HG03558 (cell line): ENCODE measurements at regions not wholly inside any gene's neighbourhood (a gene's known extent, or its start where the extent isn't known, plus 50 kb on each side); places are given as distances from the start of the nearest gene placed in this dataset.
"Not testable (repeated sequence)": the region's sequence is repeated elsewhere in the genome, so short reads cannot be mapped to it uniquely, and the experiment has no call there.

Experiments
- ATAC-seq: cut with Tn5 transposase; IDR thresholded peaks from one replicate; pipeline ENCODE4 v1.9.1; 2021; ENCODE audit warnings: moderate number of reproducible peaks; ENCODE audit not compliant: unreplicated experiment; ENCODE audit errors: extremely low read depth

DNA sequence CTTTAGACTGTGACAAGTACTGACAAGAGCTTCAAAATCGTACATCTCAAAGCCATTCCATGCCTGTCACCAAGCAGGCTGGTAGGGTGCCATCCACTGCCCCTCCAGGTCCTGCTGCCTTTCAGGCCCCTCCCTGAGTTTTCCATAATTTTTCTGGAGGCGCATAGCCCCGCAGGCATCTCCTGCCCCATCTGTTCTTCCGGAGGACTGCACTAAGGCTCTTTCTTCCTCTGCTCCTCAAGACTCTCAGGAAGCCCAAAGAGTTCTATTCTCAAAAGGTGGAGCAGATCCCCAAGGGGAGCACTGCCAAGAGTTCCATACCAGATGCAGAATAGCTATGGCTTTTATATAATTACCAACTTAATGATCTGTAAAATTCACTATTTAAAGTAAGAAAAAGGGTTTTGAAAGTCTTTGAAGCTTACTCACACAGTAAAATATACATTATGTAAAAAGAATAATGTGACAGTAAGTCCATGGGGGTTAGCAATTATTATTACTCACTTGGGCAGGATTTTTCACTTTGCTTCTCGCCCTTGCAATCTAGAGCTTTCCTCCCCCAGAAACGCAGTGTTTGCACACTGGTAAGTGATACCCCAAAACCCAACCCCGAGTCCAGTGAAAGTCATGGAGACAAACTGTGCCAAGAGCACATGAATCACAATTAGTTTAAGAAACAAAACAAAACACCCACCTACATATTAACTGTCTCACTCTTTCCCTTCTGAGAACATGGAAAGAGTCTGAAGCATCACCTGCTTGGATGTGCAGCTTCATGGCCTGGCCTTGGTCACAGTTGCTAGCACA, 114.1 kb upstream of the DAPK1 start:
- ATAC-seq: no peak

DNA sequence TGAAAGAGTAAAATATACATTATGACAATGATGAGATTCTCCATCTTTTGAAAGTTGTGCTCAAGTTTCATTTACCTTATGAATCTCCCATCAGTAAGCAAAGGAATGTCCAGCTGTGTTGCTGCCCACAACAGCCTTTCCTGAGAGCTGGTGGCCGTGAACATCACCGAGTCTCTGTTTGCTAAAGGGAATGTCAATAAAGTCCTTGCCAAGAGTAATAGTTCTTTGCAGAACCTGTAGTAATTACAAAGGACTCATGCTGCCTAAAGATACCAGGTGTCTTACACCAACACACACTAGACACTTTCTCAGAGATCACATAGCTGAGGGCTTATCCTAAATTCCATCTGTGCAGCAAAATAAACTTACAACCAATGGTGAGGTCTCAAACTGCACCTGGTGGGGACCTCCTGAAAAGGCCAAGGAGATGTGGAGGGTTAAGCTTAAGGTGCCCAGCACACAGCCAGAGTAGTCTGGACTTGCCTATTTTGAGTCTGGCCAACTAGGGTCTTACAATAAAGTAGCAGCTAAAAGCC, 111.1 kb upstream of the DAPK1 start:
- ATAC-seq: no peak

DNA sequence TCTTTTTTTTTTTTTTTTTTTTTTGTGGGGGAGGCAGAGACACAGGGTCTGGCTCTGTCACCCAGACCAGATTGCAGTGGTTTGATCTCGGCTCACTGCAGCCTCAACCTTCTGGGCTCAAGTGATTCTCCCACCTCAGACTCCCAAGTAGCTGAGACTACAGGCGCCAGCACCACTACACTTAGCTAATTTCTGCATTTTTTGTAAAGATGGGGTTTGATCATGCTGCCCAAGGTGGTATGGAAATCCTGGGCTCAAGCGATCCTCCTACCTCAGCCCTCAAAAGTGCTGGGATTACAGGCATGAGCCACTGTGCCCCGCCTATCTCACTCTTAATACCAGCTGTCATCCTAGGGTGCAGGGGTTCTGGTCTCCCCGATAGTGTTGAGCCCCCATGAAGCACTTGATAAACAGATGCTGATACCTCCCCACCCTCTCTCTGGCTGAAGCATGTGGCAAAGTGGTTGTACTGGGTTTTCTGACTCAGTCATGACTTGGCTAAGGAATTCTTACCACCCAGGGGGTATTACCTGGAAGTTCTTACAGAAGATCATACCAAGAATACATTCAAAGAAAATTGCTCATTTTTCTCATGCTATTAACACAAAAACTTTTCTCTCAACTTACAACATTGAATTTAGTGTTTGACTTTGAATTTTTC, 110.2 kb upstream of the DAPK1 start:
- no peak for ATAC-seq

DNA sequence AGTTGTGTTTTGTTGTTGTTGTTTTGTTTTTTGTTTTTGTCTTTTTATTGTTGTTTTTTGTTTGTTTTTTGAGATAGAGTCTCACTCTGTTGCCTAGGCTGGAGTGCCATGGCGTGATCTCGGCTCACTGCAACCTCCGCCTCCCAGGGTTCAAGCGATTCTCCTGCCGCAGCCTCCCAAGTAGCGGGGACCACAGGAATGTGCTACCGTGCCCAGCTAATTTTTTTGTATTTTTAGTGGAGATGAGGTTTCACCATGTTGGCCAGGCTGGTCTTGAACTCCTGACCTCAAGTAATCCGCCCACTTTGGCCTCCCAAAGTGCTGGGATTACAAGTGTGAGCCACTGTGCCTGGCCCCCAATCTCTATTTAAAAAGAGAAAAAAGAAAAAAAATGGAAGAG, 109.0 kb upstream of the DAPK1 start:
- not testable (repeated sequence) for ATAC-seq

DNA sequence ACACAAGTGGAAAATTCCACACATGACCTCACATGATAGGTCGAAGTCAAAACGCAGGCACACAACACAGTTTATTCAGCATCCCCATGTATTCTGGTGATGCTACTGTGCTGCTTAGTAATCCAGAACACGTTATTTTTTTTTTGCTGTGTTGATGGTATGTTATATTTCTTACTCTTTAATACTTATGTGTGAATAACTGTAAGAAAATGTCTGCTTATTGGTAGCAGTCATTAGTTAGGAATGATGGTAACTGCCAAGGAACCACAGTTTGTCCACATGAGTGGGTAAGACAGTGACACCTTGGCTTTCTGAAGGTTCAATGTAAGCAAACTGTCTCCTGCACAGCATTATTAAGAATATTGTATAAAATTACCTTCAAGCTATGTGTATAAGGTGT, 107.7 kb upstream of the DAPK1 start:
- ATAC-seq: no peak

DNA sequence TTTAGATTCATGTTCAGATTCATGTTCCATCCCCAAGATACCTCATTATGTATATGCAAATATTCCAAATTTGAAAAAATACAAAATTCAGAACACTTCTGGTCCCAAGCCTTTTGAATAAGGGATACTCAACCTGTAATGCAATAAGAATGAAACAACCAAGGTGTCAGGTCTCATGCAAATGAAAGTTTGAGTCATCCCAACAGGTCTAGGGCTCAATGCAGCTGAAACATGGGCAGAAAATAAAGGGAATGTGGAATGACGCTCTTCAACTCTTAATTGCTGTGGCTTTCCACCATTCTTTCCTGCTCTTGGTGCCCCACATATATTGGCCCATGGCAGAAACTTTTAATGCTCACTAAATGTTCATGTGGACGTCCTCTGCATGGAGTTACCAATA, 107.3 kb upstream of the DAPK1 start:
- no peak for ATAC-seq

DNA sequence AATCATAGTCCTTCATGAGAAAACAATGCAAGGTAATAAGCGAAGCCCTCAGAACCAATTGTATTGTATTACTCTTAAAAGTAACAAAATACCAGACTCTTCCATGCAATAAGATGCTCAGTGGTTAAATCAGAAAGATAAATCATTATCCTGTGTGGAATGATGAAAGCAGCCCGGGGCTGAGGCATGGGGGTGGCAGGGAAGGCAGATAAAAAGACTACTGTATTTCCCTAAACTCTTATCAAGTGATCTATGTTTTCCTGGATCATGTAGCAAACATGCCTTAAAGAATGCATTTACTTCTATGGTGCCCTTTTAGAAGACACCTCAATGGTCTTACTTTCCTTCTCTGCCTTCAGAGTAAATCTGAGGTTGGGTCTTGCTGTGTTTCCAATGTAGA, 105.6 kb upstream of the DAPK1 start:
- no peak for ATAC-seq

DNA sequence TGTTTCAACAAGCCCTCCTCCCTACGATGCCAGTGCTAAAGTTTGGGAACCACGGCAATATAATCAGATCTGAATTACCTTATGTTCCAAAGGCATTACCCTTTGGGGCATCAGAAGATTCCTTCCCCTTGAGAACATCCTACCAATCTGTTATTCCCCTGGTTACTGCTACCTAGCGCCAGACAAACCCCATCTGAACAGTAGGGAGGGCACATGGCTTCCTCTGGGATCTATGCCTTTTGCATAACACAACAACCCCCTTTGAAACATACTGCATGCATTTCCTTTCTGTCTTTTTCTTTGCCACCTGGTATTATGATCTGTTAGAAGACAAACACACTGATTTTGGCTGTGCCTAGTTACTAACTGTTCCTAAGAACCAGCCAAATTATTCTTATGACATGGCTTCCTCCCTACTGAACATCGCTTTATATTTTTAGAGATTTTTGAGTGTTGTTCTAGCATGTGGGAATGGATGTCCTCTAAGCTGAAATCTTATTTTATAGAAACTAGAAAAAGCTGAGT, 103.9 kb upstream of the DAPK1 start:
- ATAC-seq: no peak

DNA sequence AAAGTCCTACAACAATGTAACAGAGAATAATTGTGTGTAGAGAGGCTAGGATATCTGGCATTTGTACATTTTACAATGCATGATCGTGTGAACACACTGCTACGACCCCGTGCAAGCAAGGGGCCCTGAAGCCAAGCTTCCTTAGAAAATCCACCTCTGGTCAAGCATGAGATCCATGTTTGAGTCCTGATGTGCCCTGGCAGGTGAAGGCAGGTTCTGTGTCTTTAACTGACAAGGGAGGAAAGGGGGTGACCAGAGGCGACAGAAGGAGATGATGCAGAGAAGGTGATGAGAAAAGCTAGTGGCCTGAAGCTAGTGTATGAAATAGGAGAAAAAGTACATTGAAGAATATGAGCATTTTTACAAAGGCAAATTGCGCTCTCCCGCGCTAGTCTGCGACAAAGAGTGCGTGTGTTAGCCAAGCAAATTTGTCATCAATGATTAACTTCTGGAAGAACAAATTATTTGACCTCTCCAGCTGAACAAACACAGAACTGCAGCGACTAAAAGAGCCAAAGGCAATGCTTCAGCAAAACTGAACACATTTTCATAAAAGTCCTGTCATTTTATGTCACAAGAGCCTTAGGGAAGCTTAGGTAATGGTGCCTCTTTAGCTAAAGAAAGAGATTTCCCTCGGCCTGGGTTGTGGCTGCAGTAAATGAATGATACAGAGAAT, 101.7 kb upstream of the DAPK1 start:
- ATAC-seq: no peak

DNA sequence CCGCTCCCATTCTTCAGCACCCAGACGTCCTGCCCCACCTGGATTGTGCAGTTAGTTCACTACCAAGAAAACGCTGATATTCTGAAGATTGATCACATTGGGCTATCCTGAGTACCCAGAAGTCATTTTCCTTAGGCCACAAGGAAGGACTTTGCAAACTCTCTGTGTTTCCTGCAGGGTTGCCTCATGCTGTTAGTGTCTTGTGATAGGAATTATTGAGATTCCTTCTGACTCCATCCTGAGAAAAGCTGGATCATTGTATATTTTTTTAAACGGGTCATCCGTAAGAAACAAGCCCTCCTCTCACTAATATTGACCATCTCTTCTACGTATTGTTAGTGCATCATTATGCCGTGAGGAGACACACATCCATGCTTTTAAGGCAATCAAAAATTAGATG, 96.0 kb upstream of the DAPK1 start:
- ATAC-seq: no peak

DNA sequence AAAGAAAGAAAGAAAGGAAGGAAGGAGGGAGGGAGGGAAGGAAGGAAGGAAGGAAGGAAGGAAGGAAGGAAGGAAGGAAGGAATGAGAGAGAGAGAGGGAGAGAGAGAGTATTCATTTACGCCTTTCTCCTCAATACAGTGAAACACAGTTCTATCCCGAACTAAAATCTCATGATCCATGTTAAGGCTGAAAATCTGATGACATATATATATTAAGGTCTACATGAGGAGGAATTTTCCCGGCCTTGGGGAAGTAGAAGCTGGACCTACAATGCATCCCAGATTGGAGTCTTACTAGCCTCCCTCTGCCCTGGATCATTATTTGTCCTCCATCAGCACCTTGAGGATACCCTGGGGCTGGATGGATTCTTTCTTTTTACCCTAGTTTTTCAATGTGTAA, 95.1 kb upstream of the DAPK1 start:
- no peak for ATAC-seq

DNA sequence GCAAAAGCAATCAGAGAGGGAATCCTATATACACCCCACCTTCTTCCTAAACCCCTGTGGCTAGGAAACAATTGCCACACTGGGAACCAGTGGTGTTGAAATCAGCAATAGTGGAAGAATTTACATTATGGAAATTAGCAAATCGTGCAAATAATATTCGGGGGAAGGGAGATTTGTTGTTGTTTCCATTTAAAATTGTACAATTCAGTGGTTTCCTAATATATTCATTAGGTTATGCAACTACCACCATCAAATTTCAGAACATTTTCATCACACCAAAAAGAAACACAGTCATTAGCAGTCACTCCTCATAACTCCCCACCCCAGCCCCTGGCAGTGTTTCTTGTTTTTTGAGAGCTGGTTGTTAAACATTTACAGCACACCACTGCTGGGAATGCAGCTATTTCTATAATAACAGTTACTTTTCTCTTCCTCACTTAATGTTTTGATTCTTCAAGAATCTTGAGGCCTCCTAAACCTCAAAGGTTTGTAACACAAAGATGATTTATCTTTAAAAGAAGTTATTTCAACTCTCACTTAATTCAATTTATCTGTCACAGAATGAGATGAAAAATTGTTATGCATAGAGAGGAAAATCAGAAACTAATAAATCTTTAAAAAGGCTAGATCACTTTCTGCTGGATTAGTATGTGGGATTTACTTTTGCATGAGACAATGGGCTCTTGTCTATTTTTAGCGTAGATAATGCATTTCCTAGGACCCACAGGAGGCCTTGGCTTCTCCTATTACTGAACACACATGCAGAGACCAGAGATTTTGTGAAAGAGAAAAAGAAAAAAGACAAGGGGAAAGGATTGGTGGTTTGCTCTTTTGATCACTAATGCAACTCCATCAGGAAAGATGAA, 91.8 kb upstream of the DAPK1 start:
- ATAC-seq: no peak

DNA sequence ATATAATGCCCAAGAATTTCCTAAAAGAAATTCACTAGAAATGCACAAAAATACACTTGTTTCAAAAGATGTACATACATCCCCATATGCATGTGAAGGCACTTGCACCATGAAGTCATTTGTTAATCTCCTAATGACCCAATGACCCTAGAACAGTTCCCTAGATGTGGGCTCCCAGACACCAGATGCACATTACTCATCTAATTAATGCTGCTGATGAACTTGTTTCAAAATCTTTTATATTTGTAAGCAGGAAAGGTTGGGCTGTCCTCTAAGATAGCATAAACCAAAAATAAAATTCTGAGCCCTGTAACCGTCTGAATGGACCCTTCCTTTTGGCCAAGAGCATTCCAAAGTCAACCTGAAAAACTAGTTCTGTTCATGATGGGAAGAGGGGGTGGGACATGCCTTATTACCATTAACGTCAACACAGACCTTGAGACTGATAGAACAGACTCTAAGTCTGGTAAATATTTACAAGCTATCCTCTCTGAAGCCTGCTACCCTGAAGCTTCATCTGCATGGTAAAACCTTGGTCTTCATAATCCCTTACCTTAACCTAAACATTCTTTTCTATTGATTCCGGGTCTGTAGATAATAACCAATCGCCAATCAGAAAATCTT, 91.0 kb upstream of the DAPK1 start:
- no peak for ATAC-seq

DNA sequence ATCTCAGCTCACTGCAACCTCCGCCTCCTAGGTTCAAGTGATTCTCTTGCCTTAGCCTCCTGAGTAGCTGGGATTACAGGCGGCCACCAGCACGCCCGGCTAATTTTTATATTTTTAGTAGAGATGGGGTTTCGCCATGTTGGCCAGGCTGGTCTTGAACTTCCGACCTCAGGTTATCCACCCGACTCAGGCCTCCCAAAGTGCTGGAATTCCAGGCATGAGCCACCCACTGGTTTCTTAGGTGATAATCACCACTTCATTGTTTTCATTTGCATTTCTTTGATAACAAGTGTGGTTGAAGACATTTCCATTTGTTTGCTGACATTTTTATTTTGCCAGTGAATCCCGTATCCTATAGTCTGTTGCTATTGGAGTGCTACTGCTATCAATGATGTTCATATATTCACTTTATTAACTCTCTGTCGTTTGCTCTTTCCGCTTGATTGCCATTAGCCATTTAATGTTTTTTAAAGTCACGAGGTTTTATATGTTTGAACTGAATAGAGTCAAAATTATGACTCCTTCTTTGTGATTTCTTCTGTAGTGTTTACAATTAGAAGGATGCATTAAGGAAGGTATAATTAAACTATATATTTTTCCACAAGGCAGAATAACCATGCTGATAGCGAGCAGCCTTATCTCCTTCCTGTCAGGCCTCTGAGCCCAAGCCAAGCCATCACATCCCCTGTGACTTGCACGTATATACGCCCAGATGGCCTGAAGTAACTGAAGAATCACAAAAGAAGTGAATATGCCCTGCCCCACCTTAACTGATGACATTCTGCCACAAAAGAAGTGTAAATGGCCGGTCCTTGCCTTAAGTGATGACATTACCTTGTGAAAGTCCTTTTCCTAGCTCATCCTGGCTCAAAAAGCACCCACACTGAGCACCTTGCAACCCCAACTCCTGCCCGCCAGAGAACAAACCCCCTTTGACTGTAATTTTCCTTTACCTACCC, 87.3 kb upstream of the DAPK1 start:
- not testable (repeated sequence) for ATAC-seq

DNA sequence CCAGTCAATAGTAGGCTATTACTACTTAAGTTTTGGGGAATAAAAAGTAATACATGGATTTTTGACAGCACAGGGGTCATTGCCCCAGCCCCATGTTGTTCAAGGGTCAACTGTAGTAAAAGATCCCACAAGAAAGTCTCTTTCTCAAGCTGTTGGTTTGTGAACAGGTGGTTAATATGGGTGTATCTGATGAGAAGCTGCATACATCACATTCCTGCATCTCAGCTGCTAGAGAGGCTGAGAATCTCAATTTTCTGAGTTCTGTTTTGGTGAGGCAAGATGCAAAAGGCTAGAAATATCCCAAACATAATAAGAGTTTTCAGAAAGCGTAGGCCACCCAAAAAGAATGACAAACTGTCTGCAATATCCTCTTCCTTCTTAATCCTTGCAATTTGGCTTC, 76.8 kb upstream of the DAPK1 start:
- no peak for ATAC-seq

DNA sequence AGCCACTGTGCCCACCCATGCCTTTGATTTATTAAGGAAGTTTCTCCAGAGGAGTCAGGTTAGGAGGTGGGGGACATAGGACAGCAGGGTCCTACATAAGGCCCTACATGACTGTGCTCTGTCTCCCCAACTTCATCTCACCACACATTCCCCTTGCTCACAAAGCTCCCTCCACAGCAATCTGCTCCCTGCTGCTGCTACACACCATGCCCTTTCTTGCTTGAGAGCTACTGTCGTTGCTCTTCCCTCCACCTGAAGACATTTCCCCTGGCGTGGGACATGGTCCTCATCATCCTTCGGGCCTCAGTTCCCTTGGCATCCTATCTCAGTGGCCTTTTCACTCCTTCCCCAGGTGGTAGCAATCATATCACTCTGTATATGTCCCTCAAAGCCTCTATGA, 75.9 kb upstream of the DAPK1 start:
- ATAC-seq: no peak

DNA sequence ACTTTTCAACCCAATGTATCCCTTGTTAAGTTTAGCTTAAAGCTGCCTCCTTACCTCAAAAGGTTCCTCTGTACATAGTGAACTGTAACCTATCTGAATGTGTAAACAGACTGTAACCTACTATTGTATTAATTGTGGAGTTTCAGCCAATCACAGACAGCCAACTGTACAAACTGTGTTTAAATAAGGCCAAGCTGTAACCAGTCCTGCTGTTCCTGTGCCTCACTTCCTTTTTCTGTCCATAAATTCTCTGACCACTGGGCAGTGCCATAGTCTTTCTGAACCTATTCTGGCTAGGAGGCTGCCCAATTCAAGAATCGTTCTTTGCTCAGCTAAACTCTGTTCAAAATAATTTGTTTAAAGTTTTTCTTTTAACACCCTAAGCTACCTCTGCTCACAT, 74.7 kb upstream of the DAPK1 start:
- no peak for ATAC-seq

DNA sequence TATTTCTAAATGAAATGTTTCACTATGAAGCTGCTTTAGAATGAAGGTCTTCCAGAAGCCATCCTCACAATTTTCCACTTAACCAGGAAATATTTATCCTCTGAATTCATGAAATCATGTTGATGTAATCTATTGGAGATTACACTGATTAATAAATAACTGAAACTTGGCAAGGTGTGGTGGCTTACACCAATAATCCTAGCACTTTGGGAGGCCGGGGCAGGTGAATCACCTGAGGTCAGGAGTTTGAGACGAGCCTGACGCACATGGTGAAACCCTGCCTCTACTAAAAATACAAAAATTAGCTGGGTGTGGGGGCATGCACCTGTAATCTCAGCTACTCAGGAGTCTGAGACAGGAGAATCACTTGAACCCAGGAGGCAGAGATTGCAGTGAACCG, 73.8 kb upstream of the DAPK1 start:
- not testable (repeated sequence) for ATAC-seq

DNA sequence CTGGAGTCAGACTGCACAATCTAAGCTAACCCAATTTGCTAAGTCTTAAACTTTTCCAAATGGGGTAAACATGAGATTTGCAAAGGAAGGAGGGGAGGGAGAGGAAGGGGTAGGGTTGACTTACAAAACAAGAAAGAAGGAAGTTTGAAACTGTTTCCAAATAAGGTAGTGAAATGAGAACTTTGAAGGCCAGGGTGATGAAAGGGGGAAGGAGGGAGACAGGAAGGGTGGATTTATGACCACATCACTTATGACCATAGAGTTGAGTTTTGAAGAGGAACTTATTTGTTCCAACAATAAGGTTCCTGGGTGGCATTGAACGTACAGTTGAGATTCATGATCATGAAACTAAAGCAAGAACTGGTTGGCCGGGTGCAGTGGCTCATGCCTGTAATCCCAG, 72.5 kb upstream of the DAPK1 start:
- no peak for ATAC-seq
